ENCODE measurements at regions not wholly inside any gene's neighbourhood (a gene's known extent, or its start where the extent isn't known, plus 50 kb on each side); places are given as distances from the start of the nearest gene placed in this dataset.

- TF ChIP-seq AR (CRISPR knock-in tag; IDR thresholded peaks at IDR 0.05) (no peak), ATF3 (CRISPR knock-in tag; conservative IDR thresholded peaks at IDR 0.05) (no peak), KAT7 (CRISPR knock-in tag; IDR thresholded peaks at IDR 0.05; ENCODE audit: borderline replicate concordance) (no peak), ZNF121 (CRISPR knock-in tag; IDR thresholded peaks at IDR 0.05) (no peak), STAT6 (CRISPR knock-in tag; conservative IDR thresholded peaks at IDR 0.05; ENCODE audit: low read depth) (no peak), ZBTB21 (CRISPR knock-in tag; IDR thresholded peaks at IDR 0.05; ENCODE audit: borderline replicate concordance) (no peak), ZMAT4 (CRISPR knock-in tag; IDR thresholded peaks at IDR 0.05) (no peak)
Observed at GRCh38 chr9:17859228-17859627, 280.4 kb downstream of the SH3GL2 start (continued).

- H3K36me3 Mint-ChIP-seq = no peaks in the 10 kb centered on the region
- POLR2A ChIA-PET = no interaction called here
- TF ChIP-seq RELA (CRISPR knock-in tag; IDR thresholded peaks at IDR 0.05; ENCODE audit: borderline replicate concordance) (no peak), FOXP4 (CRISPR knock-in tag; IDR thresholded peaks at IDR 0.05) (no peak), STAT6 (CRISPR knock-in tag; conservative IDR thresholded peaks at IDR 0.05; ENCODE audit: low read depth) (no peak), PRRX2 (CRISPR knock-in tag; IDR thresholded peaks at IDR 0.05) (no peak), ZNF263 (CRISPR knock-in tag; IDR thresholded peaks at IDR 0.05; ENCODE audit: low read depth) (no peak), GTF2I (CRISPR knock-in tag; conservative IDR thresholded peaks at IDR 0.05) (no peak), MYBL2 (CRISPR knock-in tag; IDR thresholded peaks at IDR 0.05) (no peak), ZNF532 (CRISPR knock-in tag; IDR thresholded peaks at IDR 0.05; ENCODE audit: borderline replicate concordance) (no peak), E2F4 (CRISPR knock-in tag; IDR thresholded peaks at IDR 0.05; ENCODE audit: borderline replicate concordance, low read depth) (no peak), ZNF416 (CRISPR knock-in tag; IDR thresholded peaks at IDR 0.05) (no peak)
- H3K9me3 Mint-ChIP-seq = no peaks in the 10 kb centered on the region
- no peaks in the 10 kb centered on the region for H3K27me3 Mint-ChIP-seq (ENCODE audit: low read depth)
- no peaks in the 10 kb centered on the region for H3K4me1 Mint-ChIP-seq
- H3K27ac Mint-ChIP-seq = no peak overlapping the region
- DNase-seq (ENCODE audit: low spot score) (no peak), ATAC-seq (no peak)
- no peak overlapping the region for H3K4me3 Mint-ChIP-seq
- CTCF ChIA-PET = no interaction called here
Observed at GRCh38 chr9:17859987-17860386, 281.1 kb downstream of the SH3GL2 start.

Measured in WTC11 (cell line).